HG02840 (cell line): ENCODE measurements at regions not wholly inside any gene's neighbourhood (a gene's known extent, or its start where the extent isn't known, plus 50 kb on each side); places are given as distances from the start of the nearest gene placed in this dataset.
A peak's percentile ranks its signal among the peaks of the same experiment; 100 is the strongest.

Source experiments
- ATAC-seq: cut with Tn5 transposase; IDR thresholded peaks from one replicate; pipeline ENCODE4 v1.9.1; 2021; ENCODE audit warnings: mild to moderate bottlenecking, moderate library complexity, moderate number of reproducible peaks; ENCODE audit not compliant: unreplicated experiment, low FRiP score

GRCh38 chr18:56245866-56246580 is 392.4 kb downstream of the TXNL1 start:
- no peak for ATAC-seq

- ATAC-seq = no peak
These were observed 398.0 kb downstream of the TXNL1 start for GRCh38 chr18:56240405-56240804.

GRCh38 chr18:56238576-56238975 is 399.8 kb downstream of the TXNL1 start:
- ATAC-seq = no peak

- ATAC-seq = peak; percentile 66
These were observed 402.8 kb downstream of the TXNL1 start for GRCh38 chr18:56235481-56236013.

- ATAC-seq = peak; percentile 37
These were observed 403.3 kb downstream of the TXNL1 start for GRCh38 chr18:56235071-56235470.

- no peak for ATAC-seq
These were observed 404.8 kb downstream of the TXNL1 start for GRCh38 chr18:56233595-56233994.

GRCh38 chr18:56226025-56226424 is 412.4 kb downstream of the TXNL1 start:
- ATAC-seq = no peak

- ATAC-seq = no peak
These were observed 413.5 kb downstream of the TXNL1 start for GRCh38 chr18:56224669-56225561.

GRCh38 chr18:56221195-56222065 is 417.0 kb downstream of the TXNL1 start:
- ATAC-seq = no peak

GRCh38 chr18:56217406-56217805 is 421.0 kb downstream of the TXNL1 start:
- ATAC-seq = no peak

GRCh38 chr18:56214706-56215105 is 423.7 kb downstream of the TXNL1 start:
- ATAC-seq = no peak

- ATAC-seq = no peak
These were observed 427.9 kb downstream of the TXNL1 start for GRCh38 chr18:56210520-56210919.

- no peak for ATAC-seq
These were observed 430.4 kb downstream of the TXNL1 start for GRCh38 chr18:56207989-56208388.

- no peak for ATAC-seq
These were observed 434.3 kb downstream of the TXNL1 start for GRCh38 chr18:56204052-56204451.

- no peak for ATAC-seq
These were observed 435.7 kb downstream of the TXNL1 start for GRCh38 chr18:56202678-56203077.

- ATAC-seq = no peak
These were observed 437.9 kb downstream of the TXNL1 start for GRCh38 chr18:56200381-56200911.

GRCh38 chr18:56199580-56200330 is 438.6 kb downstream of the TXNL1 start:
- no peak for ATAC-seq

- no peak for ATAC-seq
These were observed 441.0 kb downstream of the TXNL1 start for GRCh38 chr18:56197241-56197859.
